ENCODE measurements at regions not wholly inside any gene's neighbourhood (a gene's known extent, or its start where the extent isn't known, plus 50 kb on each side); places are given as distances from the start of the nearest gene placed in this dataset.
"Not testable (repeated sequence)": the region's sequence is repeated elsewhere in the genome, so short reads cannot be mapped to it uniquely, and the experiment has no call there.

DNA sequence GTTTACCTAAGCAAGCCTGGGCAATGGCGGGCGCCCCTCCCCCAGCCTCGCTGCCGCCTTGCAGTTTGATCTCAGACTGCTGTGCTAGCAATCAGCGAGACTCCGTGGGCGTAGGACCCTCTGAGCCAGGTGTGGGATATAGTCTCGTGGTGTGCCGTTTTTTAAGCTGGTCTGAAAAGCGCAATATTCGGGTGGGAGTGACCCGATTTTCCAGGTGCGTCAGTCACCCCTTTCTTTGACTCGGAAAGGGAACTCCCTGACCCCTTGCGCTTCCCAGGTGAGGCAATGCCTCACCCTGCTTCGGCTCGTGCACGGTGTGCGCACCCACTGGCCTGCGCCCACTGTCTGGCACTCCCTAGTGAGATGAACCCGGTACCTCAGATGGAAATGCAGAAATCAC, 442.6 kb upstream of the MTPN start:
- DNase-seq (ENCODE audit: low read depth), result not testable (repeated sequence)

DNA sequence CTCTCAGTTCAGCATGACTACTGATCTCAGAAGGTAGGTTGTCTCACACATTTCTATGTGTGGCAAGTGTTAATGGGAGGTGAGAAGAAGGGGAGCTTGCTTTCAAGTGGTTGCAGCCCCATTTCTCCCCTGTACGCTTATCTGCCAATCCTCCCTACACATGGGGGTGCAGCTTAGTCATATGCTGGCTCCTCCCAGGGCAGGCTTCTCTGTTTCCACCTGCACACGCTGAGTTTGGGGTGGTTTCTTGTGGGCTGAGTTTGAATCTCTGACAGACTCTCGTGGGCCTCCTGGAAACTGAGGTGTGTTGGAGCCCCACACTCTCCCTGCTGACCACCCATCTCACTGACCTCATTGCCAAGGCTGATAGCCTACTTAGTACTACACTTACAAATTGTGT, 435.8 kb upstream of the MTPN start:
- DNase-seq (ENCODE audit: low read depth), result no peak

DNA sequence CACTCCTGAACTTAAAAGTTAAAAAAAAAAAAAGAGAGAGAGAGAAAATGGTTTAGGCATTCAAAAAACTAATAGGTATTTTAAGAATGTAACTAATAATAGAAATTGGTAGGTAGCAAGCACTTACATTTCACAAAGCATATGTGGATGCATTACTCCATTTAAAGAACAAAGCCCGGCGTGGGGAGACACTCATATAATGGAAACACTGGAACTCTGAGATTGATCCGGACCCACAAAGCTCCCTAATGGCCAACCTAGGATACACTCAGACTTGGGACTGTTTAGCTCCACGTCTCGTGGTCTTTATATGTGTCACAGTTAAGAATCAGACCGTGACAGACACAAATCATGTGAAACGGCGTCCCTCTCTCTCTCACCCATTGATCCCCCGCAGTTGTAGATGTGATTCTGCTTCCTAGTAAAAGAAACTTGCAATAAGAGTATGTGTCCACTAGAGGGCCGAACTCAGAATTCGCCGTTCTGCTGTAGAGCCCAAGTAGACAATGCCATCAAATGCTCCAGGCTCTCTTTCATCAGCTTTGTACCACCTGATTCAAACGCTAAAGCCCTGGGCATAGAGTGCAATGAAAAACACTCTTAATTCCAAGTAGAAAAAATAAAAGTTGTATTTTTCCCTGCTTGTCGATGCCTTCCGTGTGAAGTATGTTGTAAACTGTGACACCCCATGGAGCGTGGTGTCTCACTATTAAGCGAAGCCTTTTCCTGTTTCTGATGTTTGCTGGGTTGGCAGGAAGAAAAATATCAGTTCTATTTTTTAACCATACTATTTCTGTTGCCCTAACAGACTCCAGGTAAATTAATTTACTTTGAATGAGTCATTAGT, 429.0 kb upstream of the MTPN start:
- peak; percentile 63 for DNase-seq (ENCODE audit: low read depth)

GRCh38 chr7:136403591-136403990, 426.4 kb upstream of the MTPN start:
- no peak for DNase-seq (ENCODE audit: low read depth)

DNA sequence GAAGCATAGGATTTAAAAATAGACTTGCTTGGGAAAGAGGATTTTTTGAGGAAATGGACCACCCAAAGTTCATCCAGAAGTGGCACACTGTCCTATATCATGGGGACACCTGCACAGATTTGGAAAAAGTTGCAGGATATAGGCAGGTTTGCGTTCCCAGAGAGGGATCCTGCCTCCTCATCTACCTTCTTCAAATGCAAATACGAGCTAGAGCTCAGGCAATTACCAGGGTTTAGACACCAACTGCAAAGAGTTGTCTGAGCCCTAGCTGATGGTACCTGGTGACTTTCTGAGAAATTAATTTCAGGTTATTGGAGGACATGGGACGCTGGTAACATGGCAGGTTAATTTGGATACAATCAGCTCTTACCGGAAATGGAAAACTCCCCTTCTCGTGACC, 423.7 kb upstream of the MTPN start:
- no peak for DNase-seq (ENCODE audit: low read depth)

- DNase-seq (ENCODE audit: low read depth), result no peak
Measured at GRCh38 chr7:136399385-136399784, 422.2 kb upstream of the MTPN start.

GRCh38 chr7:136392856-136393255, 415.7 kb upstream of the MTPN start:
- DNase-seq (ENCODE audit: low read depth), result no peak

DNA sequence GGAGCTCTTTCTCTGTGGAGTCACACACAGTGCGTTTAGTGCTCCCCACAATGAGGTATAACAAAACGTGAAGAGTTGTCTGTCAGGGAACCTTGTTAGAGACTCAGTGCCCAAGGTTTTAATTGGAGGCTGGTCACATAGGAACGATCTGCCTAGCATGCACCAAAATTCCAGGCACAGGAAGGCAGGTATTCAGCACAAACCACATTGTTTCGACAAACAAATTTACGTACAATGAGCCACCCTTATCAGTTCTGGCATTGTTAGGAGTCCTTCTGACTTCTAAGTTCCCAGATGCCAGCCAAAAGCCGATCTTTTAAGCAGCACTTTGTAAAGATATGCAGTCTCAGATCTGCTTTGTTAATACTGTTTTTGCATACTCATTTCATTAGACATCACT, 414.2 kb upstream of the MTPN start:
- DNase-seq (ENCODE audit: low read depth), result no peak

- no peak for DNase-seq (ENCODE audit: low read depth)
Measured at GRCh38 chr7:136389933-136390332, 412.8 kb upstream of the MTPN start.

GRCh38 chr7:136386876-136387275, 409.7 kb upstream of the MTPN start:
- no peak for DNase-seq (ENCODE audit: low read depth)

DNA sequence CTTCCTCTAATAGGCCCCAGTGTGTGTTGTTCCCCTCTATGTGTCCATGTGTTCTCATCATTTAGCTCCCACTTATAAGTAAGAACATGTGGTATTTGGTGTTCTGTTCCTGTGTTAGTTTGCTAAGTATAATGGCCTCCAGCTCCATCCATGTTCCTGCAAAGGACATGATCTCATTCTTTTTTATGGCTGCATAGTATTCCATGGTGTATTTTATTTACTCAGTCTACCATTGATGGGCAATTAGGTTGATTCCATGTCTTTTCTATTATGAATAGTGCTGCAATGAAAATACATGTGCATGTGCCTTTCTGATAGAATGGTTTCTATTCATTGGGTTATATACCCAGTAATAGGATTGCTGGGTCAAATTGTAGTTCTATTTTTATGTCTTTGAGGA, 394.2 kb upstream of the MTPN start:
- not testable (repeated sequence) for DNase-seq (ENCODE audit: low read depth)

- no peak for DNase-seq (ENCODE audit: low read depth)
Measured at GRCh38 chr7:136370137-136370536, 393.0 kb upstream of the MTPN start.

- DNase-seq (ENCODE audit: low read depth), result no peak
Measured at GRCh38 chr7:136369225-136369624, 392.1 kb upstream of the MTPN start.

GRCh38 chr7:136359333-136359903, 382.3 kb upstream of the MTPN start:
- no peak for DNase-seq (ENCODE audit: low read depth)

DNA sequence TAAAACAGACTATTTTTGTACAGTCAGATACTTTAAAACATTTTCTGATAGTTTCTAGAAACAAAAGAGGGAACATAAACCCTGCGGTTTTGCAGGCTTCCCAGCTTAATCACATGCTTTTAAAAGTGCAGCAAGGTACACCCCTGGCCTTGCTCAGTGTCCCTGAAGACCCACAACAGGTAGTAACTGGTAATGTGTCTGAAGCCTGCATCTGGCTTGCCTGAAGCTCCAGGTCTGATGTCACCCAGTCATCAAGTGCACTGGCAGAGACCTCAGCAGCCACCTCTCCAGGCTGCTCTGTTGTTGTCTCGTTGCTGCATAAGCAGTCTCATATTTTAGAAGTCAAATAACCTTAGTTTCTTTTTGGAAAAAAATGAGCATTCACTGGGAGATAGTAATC, 376.1 kb upstream of the MTPN start:
- no peak for DNase-seq (ENCODE audit: low read depth)

GRCh38 chr7:136348542-136349192, 371.5 kb upstream of the MTPN start:
- no peak for DNase-seq (ENCODE audit: low read depth)

DNA sequence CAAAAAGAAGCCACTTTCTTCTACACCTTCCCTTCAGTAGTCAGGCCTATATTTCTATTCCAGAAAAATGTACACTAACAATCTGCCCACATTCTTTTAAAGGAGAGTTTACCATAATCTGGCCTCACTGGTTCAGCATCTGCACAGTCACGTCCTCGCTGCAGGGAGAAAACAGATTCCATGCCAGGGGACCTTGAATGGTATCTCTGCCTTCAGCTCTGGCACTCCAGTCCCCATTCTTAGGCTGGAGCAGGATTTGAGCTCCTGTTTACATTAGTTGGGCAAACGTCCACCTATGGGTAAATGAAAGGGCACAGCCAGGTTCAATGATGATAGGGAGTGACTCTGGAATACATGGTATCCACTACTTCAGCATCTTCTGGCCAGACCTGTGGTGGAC, 371.0 kb upstream of the MTPN start:
- DNase-seq (ENCODE audit: low read depth), result no peak

DNA sequence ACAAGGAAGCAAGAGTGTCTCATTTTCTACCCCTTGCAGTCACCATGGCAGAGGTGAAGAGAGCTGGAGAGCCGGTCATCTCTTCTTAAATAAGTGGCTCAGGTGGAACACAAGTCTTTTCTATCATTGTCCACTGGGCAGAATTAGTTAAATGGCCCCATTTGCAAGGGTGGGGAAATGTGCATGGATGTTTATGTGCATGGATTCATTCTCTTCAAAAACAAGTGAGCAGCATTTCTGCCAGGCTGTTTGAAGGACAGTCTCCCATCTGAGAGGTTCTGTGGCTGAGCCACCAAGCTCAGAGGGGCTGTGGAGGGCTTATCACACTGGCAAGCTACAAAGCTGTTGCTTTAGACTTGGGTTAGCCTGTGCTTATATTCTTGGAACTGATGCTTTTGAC, 370.3 kb upstream of the MTPN start:
- no peak for DNase-seq (ENCODE audit: low read depth)

DNA sequence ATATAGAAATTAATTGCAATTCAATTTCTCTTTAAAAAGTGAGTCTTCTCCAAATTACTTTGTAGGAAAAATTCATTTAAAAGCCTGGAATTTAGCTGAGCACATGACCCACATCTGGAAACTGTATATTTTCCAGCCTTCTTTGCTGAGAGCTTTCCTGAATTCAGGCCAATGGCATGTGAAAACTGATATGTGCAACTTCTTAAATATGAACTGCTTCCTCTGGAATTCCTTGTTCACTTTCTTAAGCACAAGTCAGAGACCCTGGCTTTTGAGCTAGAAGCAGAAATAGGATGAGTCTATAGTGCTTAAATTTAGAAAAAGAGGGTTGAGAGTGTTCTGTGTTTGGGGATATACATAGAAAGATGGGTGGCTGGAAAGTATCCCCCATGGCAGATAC, 365.1 kb upstream of the MTPN start:
- DNase-seq (ENCODE audit: low read depth), result no peak

DNA sequence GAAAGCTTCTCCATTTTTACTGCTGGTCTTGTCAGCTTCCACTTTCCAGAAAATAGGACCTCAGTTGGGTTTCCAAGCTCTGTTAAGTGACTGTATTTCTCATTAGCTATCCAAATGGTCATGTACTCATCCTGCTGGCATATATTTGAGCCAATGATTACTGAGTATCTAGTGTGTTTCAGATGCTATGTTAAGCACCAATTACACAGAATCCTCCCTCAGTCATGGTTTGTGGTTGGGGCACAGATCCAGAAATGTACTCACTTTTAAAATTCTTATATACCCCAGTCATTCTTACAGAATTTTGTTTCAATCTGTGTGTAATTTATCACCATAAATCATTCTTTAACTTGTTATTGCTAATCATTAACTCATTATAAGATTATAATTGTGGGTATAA, 362.3 kb upstream of the MTPN start:
- DNase-seq (ENCODE audit: low read depth), result peak; percentile 12

DNA sequence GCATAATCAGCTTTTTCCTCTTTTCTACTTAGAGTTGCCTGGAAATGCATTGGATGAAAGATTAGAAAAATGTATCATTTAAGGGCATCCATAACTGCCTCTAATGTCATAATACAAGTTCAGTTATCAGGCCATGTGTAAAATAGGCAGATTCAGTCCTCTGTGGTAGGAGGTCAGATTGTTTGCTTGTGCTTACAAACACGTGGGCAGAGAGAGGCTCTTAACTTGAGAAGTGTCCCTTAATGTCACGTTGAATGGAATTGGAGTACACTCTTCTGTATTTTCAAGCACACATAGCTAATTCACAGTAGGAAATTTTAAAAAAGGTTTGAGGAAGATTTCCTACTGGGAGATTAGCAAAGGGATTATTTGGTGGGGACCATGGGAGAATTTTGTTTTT, 359.8 kb upstream of the MTPN start:
- no peak for DNase-seq (ENCODE audit: low read depth)

DNA sequence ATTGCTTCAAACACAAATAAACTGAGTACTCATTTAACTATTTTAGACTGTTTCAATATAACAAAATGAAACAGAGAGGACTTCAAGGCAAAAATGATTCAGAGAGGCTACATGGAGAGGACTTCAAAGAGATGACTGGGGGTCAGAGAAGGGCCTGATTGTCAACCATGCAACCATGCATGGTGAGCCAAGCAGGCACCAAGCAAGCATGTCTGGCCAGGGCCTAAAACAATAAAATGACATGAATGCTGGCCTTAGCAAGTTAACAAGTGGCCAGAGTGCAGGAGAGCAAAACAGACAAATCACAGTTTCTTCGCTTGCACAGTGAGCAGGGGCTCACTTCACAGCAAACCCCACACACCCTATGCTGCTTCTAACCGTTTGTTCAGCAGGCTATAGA, 356.5 kb upstream of the MTPN start:
- no peak for DNase-seq (ENCODE audit: low read depth)

GRCh38 chr7:136326045-136326609, 349.0 kb upstream of the MTPN start:
- DNase-seq (ENCODE audit: low read depth), result no peak
